ENCODE measurements at regions not wholly inside any gene's neighbourhood (a gene's known extent, or its start where the extent isn't known, plus 50 kb on each side); places are given as distances from the start of the nearest gene placed in this dataset.

GRCh38 chr14:43438056-43438455 lies 1069.0 kb downstream of the FSCB start:
- H3K4me3 ChIP-seq (ENCODE audit: low read depth, low read length), result no peak overlapping the region

GRCh38 chr14:43418324-43418723 lies 1088.8 kb downstream of the FSCB start:
- TF ChIP-seq CTCF (conservative IDR thresholded peaks at IDR 0.05; ENCODE audit: low read depth, low read length), result no peak
- no peak overlapping the region for H3K4me3 ChIP-seq (ENCODE audit: low read depth, low read length)
- DNase-seq (ENCODE audit: low read depth), result no peak

More at GRCh38 chr14:43438056-43438455, 1069.0 kb downstream of the FSCB start:
- no peak for DNase-seq (ENCODE audit: low read depth)
- TF ChIP-seq CTCF (conservative IDR thresholded peaks at IDR 0.05; ENCODE audit: low read depth, low read length), result no peak

- no peak for DNase-seq (ENCODE audit: low read depth)
- TF ChIP-seq CTCF (conservative IDR thresholded peaks at IDR 0.05; ENCODE audit: low read depth, low read length), result no peak
- H3K4me3 ChIP-seq (ENCODE audit: low read depth, low read length), result no peak overlapping the region
Observed at GRCh38 chr14:43413084-43413483, 1094.0 kb downstream of the FSCB start.

- DNase-seq (ENCODE audit: low read depth), result peak; percentile 34
- no peak for TF ChIP-seq CTCF (conservative IDR thresholded peaks at IDR 0.05; ENCODE audit: low read depth, low read length)
- H3K4me3 ChIP-seq (ENCODE audit: low read depth, low read length), result no peak overlapping the region
Observed at GRCh38 chr14:43411841-43412240, 1095.2 kb downstream of the FSCB start.

- no peak for TF ChIP-seq CTCF (conservative IDR thresholded peaks at IDR 0.05; ENCODE audit: low read depth, low read length)
- DNase-seq (ENCODE audit: low read depth), result no peak
- H3K4me3 ChIP-seq (ENCODE audit: low read depth, low read length), result no peak overlapping the region
Observed at GRCh38 chr14:43410631-43411030, 1096.5 kb downstream of the FSCB start.

GRCh38 chr14:43408472-43408871 lies 1098.6 kb downstream of the FSCB start:
- no peak for DNase-seq (ENCODE audit: low read depth)
- TF ChIP-seq CTCF (conservative IDR thresholded peaks at IDR 0.05; ENCODE audit: low read depth, low read length), result no peak
- no peak overlapping the region for H3K4me3 ChIP-seq (ENCODE audit: low read depth, low read length)

- peak; percentile 1 for DNase-seq (ENCODE audit: low read depth)
- no peak overlapping the region for H3K4me3 ChIP-seq (ENCODE audit: low read depth, low read length)
- TF ChIP-seq CTCF (conservative IDR thresholded peaks at IDR 0.05; ENCODE audit: low read depth, low read length), result no peak
Observed at GRCh38 chr14:43407706-43408105, 1099.4 kb downstream of the FSCB start.

Data from choroid plexus epithelial cell (primary cell).